Effector memory CD8-positive, alpha-beta T cell (primary cell): ENCODE measurements at regions not wholly inside any gene's neighbourhood (a gene's known extent, or its start where the extent isn't known, plus 50 kb on each side); places are given as distances from the start of the nearest gene placed in this dataset.
"Not testable (repeated sequence)": the region's sequence is repeated elsewhere in the genome, so short reads cannot be mapped to it uniquely, and the experiment has no call there.

Experiments
- ATAC-seq: fragments of 150-1000 bp; cut with Tn5 transposase; replicated peaks from 2 replicates; pipeline ENCODE4 v1.10.0; 2021; ENCODE audit warnings: mild to moderate bottlenecking, moderate library complexity
- DNase-seq, 3 experiments: peaks; one replicate each; pipeline ENCODE4 v3.0.0; 2021
- H3K27ac Mint-ChIP-seq, 2 donors: one replicate each; pipeline ENCODE4 v1.8.0; 2022; ENCODE audit warnings: mild to moderate bottlenecking in 2 of 2, mixed read lengths in 2 of 2, moderate library complexity in 2 of 2
- H3K27me3 Mint-ChIP-seq, 2 donors: one replicate each; pipeline ENCODE4 v1.8.0; 2022; ENCODE audit warnings: mixed read lengths in 2 of 2
- H3K36me3 Mint-ChIP-seq: one replicate; pipeline ENCODE4 v1.8.0; 2022; ENCODE audit warnings: mild to moderate bottlenecking, moderate library complexity, mixed read lengths; ENCODE audit not compliant: insufficient read depth
- H3K4me1 Mint-ChIP-seq, 2 donors: one replicate each; pipeline ENCODE4 v1.8.0; 2022; ENCODE audit warnings: low read depth in 2 of 2, mixed read lengths in 2 of 2
- H3K4me3 Mint-ChIP-seq, 2 donors: one replicate each; pipeline ENCODE4 v1.8.0; 2022; ENCODE audit warnings: mild to moderate bottlenecking in 2 of 2, mixed read lengths in 2 of 2, moderate library complexity in 2 of 2
- H3K9me3 Mint-ChIP-seq, 2 donors: one replicate each; pipeline ENCODE4 v1.8.0; 2022; ENCODE audit warnings: mixed read lengths in 2 of 2

DNA sequence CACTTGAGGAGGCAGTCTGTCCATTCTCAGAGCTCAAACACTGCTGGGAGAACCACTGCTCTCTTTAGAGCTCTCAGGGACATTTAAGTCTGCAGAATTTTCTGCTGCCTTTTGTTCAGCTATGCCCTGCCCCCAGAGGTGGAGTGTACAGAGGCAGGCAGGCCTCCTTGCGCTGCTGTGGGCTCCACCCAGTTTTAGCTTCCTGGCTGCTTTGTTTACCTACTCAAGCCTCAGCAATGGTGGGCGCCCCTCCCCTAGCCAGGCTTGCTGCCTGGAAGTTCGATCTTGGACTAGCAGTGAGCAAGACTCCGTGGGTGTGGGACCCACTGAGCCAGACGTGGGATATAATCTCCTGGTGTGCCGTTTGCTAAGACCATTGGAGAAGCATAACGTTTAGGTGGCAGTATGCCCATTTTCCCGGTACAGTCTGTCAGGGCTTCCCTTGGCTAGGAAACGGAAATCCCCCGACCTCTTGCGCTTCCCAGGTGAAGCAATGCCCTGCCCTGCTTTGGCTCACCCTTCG, 271.6 kb upstream of the ZNF32 start:
- not testable (repeated sequence) for ATAC-seq, H3K4me1 Mint-ChIP-seq, DNase-seq, H3K9me3 Mint-ChIP-seq, H3K4me3 Mint-ChIP-seq, H3K36me3 Mint-ChIP-seq, H3K27ac Mint-ChIP-seq
- H3K27me3 Mint-ChIP-seq, result peaks cover 0 to 28% of the 10 kb centered on the region in 2 donors

DNA sequence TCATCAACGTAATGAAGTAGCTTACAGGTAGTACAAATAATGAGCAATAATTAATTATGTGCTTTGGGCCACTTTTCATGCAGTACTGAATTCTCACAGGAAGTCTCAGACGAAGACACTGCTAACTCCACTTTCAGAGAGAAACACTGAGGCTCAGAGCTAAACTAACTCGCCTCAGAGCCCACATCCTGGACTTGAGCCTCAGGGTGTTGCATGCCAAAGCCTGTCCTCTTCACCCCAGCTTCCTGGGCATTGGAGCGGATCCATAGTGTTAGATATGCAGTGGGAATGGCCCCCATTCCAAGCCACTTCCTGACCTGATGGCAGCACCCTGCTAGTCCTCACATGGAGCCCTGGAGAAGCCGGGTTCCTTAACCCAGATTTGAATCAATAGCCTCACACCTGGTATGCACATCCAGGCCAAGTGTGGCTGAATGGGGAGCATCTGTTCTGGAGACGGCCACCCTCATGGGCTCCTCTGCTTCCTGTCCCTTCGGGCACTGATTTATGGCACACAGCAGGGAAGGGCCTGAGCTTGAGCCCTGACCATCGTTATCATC, 265.1 kb upstream of the ZNF32 start:
- Mint-ChIP-seq H3K27me3 (no peaks in the 10 kb centered on the region), H3K4me3 (no peak overlapping the region), H3K27ac (peak overlapping the region in 1 of 2 donors; percentile 26)

DNA sequence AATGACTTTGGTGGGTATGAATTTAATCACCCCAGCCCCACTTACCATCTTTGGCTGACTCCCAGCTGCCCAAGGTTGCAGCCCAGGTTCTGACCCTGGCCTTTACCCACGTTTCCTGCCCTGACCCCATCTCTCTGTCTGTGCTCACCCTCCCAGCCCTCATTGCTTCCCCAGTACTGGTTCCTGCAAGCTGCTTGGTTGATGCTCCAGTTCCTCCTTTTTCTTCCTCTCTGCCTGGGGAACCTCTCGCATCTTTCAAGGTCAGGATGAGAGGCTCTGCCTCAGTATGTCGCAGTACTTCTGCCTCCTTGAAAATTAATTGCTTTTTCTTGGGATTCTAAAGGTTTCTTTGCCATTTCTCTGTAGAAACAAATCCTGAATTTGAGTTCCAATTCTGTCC, 263.8 kb upstream of the ZNF32 start:
- peak overlapping the region in 1 of 2 donors; percentile 38 for H3K4me3 Mint-ChIP-seq

More for the DNA sequence above, 265.1 kb upstream of the ZNF32 start:
- Mint-ChIP-seq H3K9me3 (no peaks in the 10 kb centered on the region), H3K36me3 (no peaks in the 10 kb centered on the region), H3K4me1 (peaks cover 5 to 14% of the 10 kb centered on the region in 2 donors)
- DNase-seq (no peak), ATAC-seq (peak; percentile 49)

DNA sequence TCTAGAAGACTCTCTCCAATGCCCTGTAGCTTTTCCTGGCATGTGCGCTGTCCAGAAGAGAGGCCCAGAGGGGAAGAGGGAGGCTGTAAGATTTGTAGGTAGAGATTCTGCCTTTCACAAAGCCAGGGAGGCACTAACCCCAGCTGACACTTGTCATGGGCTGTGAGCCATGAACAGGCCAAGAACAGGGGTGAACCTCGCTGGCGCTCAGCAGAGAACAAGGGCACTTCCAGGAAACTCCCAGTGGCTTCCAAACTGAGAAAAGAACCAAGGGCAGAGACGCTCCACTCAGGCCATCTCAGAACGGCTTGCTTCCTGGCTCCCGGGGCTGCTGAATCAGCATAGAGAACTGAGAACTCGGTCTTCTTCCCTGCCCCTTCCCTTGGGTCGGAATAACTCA, 257.8 kb upstream of the ZNF32 start:
- no peak for ATAC-seq
- DNase-seq, result no peak
- Mint-ChIP-seq H3K36me3 (no peaks in the 10 kb centered on the region), H3K4me1 (no peaks in the 10 kb centered on the region), H3K27ac (no peak overlapping the region), H3K4me3 (no peak overlapping the region), H3K9me3 (no peaks in the 10 kb centered on the region), H3K27me3 (peaks cover 16 to 31% of the 10 kb centered on the region in 2 donors)

More for the DNA sequence above, 263.8 kb upstream of the ZNF32 start:
- H3K4me1 Mint-ChIP-seq, result peaks cover 5 to 14% of the 10 kb centered on the region in 2 donors
- H3K27me3 Mint-ChIP-seq, result no peaks in the 10 kb centered on the region
- H3K36me3 Mint-ChIP-seq, result no peaks in the 10 kb centered on the region
- ATAC-seq, result no peak
- DNase-seq, result no peak
- peak overlapping the region; percentile 13 to 39 for H3K27ac Mint-ChIP-seq
- H3K9me3 Mint-ChIP-seq, result no peaks in the 10 kb centered on the region

DNA sequence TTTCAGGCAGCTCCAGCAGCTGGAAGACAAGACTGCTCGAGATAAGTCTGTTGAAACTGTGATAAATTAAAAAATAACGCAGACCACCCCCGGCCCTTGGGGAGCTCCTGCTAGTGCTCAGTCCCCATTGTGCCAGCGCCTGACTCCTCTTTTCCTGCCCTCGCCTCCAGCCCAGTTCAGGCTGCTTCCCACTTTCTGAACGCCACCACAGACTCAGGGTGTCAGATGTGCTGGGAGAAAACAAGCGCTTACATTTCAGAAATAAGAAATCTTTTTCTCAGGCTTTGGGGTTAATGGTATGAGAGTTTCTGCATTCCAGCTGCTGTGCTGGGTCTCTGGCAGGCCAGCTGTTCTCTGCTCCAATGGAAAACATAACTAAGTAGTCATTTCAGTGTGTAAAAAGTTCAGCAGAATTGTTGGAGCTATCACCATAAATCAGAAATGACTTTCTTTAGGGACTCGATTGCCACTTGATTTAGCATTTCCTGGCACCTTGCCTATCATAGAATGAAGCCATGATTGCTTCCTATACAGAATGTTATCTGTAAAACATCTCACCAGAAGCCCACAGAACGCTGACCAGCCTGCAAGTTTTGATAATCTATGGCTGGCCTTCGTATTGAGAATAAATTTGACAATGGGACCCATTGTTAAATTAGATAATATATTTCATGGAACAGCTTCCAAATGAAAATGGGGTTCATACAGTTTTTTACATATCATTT, 257.0 kb upstream of the ZNF32 start:
- no peak overlapping the region for H3K4me3 Mint-ChIP-seq
- H3K4me1 Mint-ChIP-seq, result no peaks in the 10 kb centered on the region
- no peak for ATAC-seq
- no peaks in the 10 kb centered on the region for H3K36me3 Mint-ChIP-seq
- peaks cover 16 to 32% of the 10 kb centered on the region in 2 donors for H3K27me3 Mint-ChIP-seq
- H3K27ac Mint-ChIP-seq, result no peak overlapping the region
- no peaks in the 10 kb centered on the region for H3K9me3 Mint-ChIP-seq
- DNase-seq, result no peak

DNA sequence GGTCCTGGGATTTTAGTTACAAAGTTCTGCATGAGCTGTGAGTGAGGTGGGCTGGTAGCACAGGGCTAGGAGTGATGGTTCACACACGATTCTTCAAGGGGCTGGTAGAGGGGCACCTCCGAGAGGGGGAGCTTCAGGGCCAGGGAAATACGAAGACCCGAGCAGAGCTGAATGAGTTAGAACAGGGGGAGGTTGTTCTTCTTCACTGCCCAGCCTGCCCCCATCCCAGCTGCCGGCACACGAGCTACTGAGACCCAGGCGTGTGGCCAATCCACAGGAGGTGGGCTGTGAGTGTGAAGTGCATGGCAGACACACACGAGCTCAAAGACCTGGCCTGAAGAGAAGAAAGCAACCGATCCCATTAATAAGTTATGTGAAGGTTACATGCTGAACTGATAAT, 256.2 kb upstream of the ZNF32 start:
- Mint-ChIP-seq H3K27ac (no peak overlapping the region), H3K36me3 (no peaks in the 10 kb centered on the region), H3K4me1 (no peaks in the 10 kb centered on the region), H3K9me3 (no peaks in the 10 kb centered on the region), H3K27me3 (peaks cover 16 to 32% of the 10 kb centered on the region in 2 donors), H3K4me3 (no peak overlapping the region)
- ATAC-seq, result no peak
- DNase-seq, result no peak

DNA sequence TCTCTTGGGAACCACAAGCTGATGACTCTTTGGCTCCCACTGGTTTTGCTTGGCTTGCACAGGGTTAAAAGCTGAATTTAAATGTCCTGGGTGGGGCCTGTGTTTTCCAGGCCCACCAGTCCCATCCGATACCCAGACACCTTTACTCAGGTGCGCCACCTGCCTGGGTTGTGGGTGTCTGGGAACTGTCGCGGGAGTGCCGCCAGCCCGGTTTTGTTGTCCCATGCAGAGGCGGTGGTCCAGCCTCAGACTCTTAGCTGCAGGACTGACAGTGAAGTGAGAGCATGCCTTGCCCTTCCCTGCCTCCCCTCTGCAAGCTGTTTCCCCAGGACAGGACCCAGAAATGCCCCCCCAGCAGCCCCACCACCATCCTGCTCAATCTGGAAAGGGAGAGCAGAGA, 255.6 kb upstream of the ZNF32 start:
- ATAC-seq, result no peak
- H3K27me3 Mint-ChIP-seq, result peaks cover 16 to 32% of the 10 kb centered on the region in 2 donors
- H3K36me3 Mint-ChIP-seq, result no peaks in the 10 kb centered on the region
- no peak overlapping the region for H3K4me3 Mint-ChIP-seq
- no peak for DNase-seq
- no peaks in the 10 kb centered on the region for H3K9me3 Mint-ChIP-seq
- no peak overlapping the region for H3K27ac Mint-ChIP-seq
- no peaks in the 10 kb centered on the region for H3K4me1 Mint-ChIP-seq

DNA sequence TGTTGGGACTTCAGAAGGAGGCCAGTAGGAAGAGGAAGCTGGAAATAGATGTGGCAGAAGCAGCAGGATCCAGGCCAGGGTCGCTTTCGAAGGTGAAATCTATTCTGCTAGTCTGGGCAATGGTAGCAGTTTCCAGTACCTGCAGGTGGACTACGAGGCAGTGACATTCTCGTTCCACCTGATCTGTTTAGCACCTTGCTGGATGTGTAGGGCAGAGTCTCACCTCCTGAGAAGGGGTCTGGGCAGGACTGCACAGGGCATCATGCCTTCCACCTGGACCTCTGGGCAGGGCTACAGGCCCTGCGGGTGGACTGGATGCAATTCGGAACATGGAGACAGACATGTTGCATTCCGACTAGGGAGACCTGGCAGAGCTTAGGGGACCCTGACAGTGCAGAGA, 254.8 kb upstream of the ZNF32 start:
- H3K9me3 Mint-ChIP-seq, result no peaks in the 10 kb centered on the region
- H3K27ac Mint-ChIP-seq, result no peak overlapping the region
- peaks cover 16 to 32% of the 10 kb centered on the region in 2 donors for H3K27me3 Mint-ChIP-seq
- H3K4me3 Mint-ChIP-seq, result no peak overlapping the region
- H3K4me1 Mint-ChIP-seq, result no peaks in the 10 kb centered on the region
- H3K36me3 Mint-ChIP-seq, result peaks cover 2% of the 10 kb centered on the region
- no peak for DNase-seq
- no peak for ATAC-seq

DNA sequence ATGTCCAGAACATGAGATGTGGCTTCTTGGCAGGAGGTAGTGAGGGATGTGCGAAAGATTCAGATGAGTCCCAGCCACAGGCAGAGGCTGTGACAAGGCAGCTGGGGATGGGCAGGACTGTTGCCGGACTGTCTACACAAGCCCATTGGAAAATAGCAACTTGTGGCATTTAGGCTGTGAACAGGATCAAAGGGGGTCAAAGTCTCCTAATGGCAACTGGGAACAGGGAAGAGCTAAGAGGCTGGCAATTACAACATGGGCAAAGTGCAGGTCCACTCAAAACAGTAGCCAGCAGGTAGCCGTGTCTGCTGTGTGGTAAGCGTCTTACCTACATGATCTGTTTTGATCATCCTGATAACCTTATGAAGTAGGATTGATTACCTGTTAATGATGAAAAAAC, 254.2 kb upstream of the ZNF32 start:
- Mint-ChIP-seq H3K36me3 (peaks cover 2% of the 10 kb centered on the region), H3K4me1 (no peaks in the 10 kb centered on the region), H3K4me3 (no peak overlapping the region), H3K9me3 (no peaks in the 10 kb centered on the region), H3K27me3 (peaks cover 16 to 32% of the 10 kb centered on the region in 2 donors), H3K27ac (no peak overlapping the region)
- ATAC-seq (no peak), DNase-seq (no peak)

DNA sequence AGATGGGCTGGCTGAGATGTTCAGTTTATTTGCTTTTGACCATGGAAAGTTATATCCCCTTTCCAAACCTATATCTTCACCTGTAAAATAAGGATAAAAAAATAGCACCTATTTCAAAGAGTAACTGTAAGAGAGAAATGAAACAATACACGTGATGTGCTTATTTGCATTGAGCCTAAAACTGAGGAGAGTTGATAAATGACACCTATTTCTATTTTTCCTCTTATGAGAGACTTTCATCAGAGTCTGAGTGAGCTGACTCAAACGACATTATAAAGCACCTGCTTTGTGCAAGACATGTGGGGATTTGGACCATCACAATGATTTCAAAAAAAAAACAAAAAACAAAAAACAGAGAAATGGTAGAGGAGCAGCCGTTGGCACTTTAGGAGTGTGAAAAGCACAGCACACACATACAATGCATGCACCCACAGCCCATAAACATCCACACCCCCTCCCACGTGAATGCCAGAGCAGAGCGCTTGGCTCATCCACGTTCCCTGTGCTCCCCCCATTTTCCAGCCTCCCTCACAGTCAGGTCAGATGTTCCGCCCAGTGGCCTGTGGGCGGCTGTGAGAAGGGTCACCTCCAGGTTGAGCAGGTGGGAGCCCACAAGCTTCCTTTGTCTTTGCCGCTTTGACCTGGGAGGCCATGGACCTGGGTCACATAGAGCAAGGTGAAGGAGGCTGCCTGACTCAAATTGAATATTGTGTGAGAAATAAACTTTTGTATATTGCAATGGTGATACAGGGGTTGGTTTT, 253.2 kb upstream of the ZNF32 start:
- no peaks in the 10 kb centered on the region for H3K9me3 Mint-ChIP-seq
- H3K27ac Mint-ChIP-seq, result no peak overlapping the region
- peaks cover 2% of the 10 kb centered on the region for H3K36me3 Mint-ChIP-seq
- no peak for ATAC-seq
- H3K4me3 Mint-ChIP-seq, result no peak overlapping the region
- no peaks in the 10 kb centered on the region for H3K4me1 Mint-ChIP-seq
- no peak for DNase-seq
- peaks cover 16 to 40% of the 10 kb centered on the region in 2 donors for H3K27me3 Mint-ChIP-seq

DNA sequence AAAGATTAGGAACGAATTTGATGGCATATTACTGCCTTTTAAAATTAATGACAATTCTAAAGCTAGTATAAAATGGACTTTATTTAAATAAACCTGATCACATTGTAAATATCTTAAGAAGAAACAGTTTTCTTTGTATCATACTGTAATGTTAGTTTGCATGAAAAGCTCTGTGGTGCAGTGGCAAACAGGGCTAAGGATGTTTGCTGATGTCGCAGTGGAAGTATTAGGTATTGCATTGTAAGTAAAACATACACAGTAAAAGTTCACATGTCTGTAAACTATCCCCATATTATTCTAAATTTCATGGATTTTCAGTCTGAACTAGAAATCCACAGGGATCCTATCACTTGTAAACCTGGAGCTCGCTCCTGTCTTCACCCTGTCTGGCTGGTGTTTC, 252.6 kb upstream of the ZNF32 start:
- H3K27ac Mint-ChIP-seq, result no peak overlapping the region
- H3K4me1 Mint-ChIP-seq, result no peaks in the 10 kb centered on the region
- no peak for DNase-seq
- peaks cover 16 to 40% of the 10 kb centered on the region in 2 donors for H3K27me3 Mint-ChIP-seq
- peaks cover 2% of the 10 kb centered on the region for H3K36me3 Mint-ChIP-seq
- no peak for ATAC-seq
- H3K4me3 Mint-ChIP-seq, result no peak overlapping the region
- H3K9me3 Mint-ChIP-seq, result no peaks in the 10 kb centered on the region

DNA sequence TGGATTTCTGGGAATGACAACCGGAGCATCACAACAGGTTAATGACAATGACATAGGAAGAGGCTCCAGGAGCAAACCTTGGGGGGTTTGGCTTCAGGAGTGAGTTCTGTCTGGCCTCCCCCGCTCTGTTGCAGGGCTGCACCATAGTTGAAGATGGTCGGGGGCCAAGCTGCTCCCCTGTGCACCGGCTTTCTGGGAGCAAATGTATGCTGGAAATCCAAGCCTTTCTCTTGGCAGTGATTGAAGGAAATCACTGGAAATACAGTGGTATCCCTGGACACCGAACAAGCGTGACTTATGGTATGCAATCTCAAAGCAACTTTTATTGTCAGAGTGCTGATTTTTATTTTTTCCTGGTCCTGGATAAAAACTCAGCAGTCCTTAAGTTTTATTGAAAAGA, 251.9 kb upstream of the ZNF32 start:
- peaks cover 19 to 40% of the 10 kb centered on the region in 2 donors for H3K27me3 Mint-ChIP-seq
- DNase-seq (no peak), ATAC-seq (no peak)

DNA sequence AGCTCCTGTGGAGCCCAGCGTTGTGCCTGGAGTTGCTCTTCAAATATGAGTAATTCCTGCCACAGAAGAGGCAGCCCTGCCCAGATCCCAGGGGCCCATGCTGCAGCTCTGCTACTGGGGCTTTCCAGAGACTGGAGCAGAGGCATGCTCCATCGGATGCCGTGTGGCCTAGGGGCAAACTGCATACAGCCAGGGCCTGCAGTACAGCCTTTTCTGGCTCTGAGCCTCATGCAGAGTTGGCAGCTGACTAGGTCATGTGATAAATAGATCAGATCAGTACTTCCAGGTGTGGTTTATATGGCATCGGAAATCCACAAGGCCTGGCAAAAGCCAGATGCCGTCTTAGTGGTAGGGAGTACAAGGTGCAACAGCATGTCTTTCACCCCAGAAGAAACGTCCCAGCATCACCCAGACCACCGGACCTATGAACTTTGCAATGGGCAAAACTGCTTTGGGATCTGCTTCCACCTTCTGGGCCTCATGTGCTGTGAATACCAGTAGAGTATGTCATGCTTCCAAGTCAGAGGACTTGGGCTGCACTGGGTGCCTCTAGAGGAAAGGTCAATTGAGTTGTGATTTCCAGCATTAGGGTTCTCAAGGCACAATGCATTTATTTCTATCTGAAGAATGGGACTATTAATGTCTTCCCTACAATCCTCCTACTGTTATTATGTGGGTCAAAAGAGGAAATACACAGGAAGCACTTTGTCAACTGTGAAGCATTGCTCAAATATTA, 250.7 kb upstream of the ZNF32 start:
- Mint-ChIP-seq H3K4me3 (no peak overlapping the region), H3K27me3 (peaks cover 22 to 45% of the 10 kb centered on the region in 2 donors), H3K27ac (no peak overlapping the region), H3K4me1 (no peaks in the 10 kb centered on the region), H3K36me3 (peaks cover 6% of the 10 kb centered on the region), H3K9me3 (no peaks in the 10 kb centered on the region)
- no peak for ATAC-seq
- no peak for DNase-seq

More for the DNA sequence above, 251.9 kb upstream of the ZNF32 start:
- Mint-ChIP-seq H3K36me3 (peaks cover 2% of the 10 kb centered on the region), H3K4me3 (no peak overlapping the region), H3K4me1 (no peaks in the 10 kb centered on the region), H3K9me3 (no peaks in the 10 kb centered on the region), H3K27ac (no peak overlapping the region)
